Superior temporal gyrus (tissue), 1 donor: ENCODE measurements at regions not wholly inside any gene's neighbourhood (a gene's known extent, or its start where the extent isn't known, plus 50 kb on each side); places are given as distances from the start of the nearest gene placed in this dataset.
"Not testable (repeated sequence)": the region's sequence is repeated elsewhere in the genome, so short reads cannot be mapped to it uniquely, and the experiment has no call there.

Source experiments
- DNase-seq: peaks from one replicate; pipeline ENCODE4 v3.0.0-alpha.2; 2016; ENCODE audit errors: extremely low spot score

GRCh38 chr4:34464196-34464595 is 1780.1 kb downstream of the ARAP2 start:
- DNase-seq: no peak

GRCh38 chr4:34466411-34466810 is 1777.9 kb downstream of the ARAP2 start:
- no peak for DNase-seq

- no peak for DNase-seq
Measured at GRCh38 chr4:34469516-34469915, 1774.8 kb downstream of the ARAP2 start.

- no peak for DNase-seq
Measured at GRCh38 chr4:34485252-34485651, 1759.1 kb downstream of the ARAP2 start.

- no peak for DNase-seq
Measured at GRCh38 chr4:34486461-34487363, 1757.6 kb downstream of the ARAP2 start.

GRCh38 chr4:34492414-34492813 is 1751.9 kb downstream of the ARAP2 start:
- no peak for DNase-seq

- DNase-seq: no peak
Measured at GRCh38 chr4:34502086-34502485, 1742.2 kb downstream of the ARAP2 start.

- DNase-seq: not testable (repeated sequence)
Measured at GRCh38 chr4:34504731-34505130, 1739.6 kb downstream of the ARAP2 start.

GRCh38 chr4:34506511-34507092 is 1737.7 kb downstream of the ARAP2 start:
- DNase-seq: not testable (repeated sequence)

- DNase-seq: no peak
Measured at GRCh38 chr4:34512616-34513015, 1731.7 kb downstream of the ARAP2 start.

GRCh38 chr4:34516524-34516923 is 1727.8 kb downstream of the ARAP2 start:
- DNase-seq: no peak

- DNase-seq: no peak
Measured at GRCh38 chr4:34534916-34535315, 1709.4 kb downstream of the ARAP2 start.

GRCh38 chr4:34566091-34566490 is 1678.2 kb downstream of the ARAP2 start:
- DNase-seq: no peak

GRCh38 chr4:34572026-34572425 is 1672.3 kb downstream of the ARAP2 start:
- DNase-seq: no peak

GRCh38 chr4:34615315-34615714 is 1629.0 kb downstream of the ARAP2 start:
- no peak for DNase-seq

GRCh38 chr4:34619531-34620162 is 1624.7 kb downstream of the ARAP2 start:
- no peak for DNase-seq

- DNase-seq: no peak
Measured at GRCh38 chr4:34628471-34628870, 1615.8 kb downstream of the ARAP2 start.

GRCh38 chr4:34629451-34629850 is 1614.9 kb downstream of the ARAP2 start:
- no peak for DNase-seq

- DNase-seq: no peak
Measured at GRCh38 chr4:34633241-34633640, 1611.1 kb downstream of the ARAP2 start.

GRCh38 chr4:34636623-34637022 is 1607.7 kb downstream of the ARAP2 start:
- DNase-seq: no peak

- no peak for DNase-seq
Measured at GRCh38 chr4:34643476-34643875, 1600.8 kb downstream of the ARAP2 start.

GRCh38 chr4:34644579-34645115 is 1599.7 kb downstream of the ARAP2 start:
- no peak for DNase-seq
